Transverse colon (tissue), 4 donors: ENCODE measurements at regions not wholly inside any gene's neighbourhood (a gene's known extent, or its start where the extent isn't known, plus 50 kb on each side); places are given as distances from the start of the nearest gene placed in this dataset.

ENCODE experiments used
- DNase-seq: peaks from one replicate; pipeline ENCODE4 v3.0.0-alpha.2; 2019
- H3K27ac ChIP-seq, 4 donors: fragments of 200-600 bp; sonication (generic); 2 replicates each; pipeline ENCODE4 v1.5.1; 2016 to 2018; ENCODE audit warnings: inconsistent platforms in 4 of 4
- H3K27me3 ChIP-seq: fragments of 200-600 bp; sonication (generic); 2 replicates; pipeline ENCODE4 v1.5.1; 2017; ENCODE audit warnings: inconsistent platforms
- H3K36me3 ChIP-seq, 4 donors: fragments of 200-600 bp; sonication (generic); 2 replicates each; pipeline ENCODE4 v1.5.1; 2017 to 2019; ENCODE audit warnings: inconsistent platforms in 4 of 4
- H3K4me1 ChIP-seq, 4 donors: fragments of 200-600 bp; sonication (generic); 2 replicates each; pipeline ENCODE4 v1.5.1; 2017 to 2020; ENCODE audit warnings: inconsistent platforms in 4 of 4
- H3K4me3 ChIP-seq, 4 donors: fragments of 200-600 bp; sonication (generic); 1 replicate in 1 of 4; 2 replicates in 3 of 4; pipeline versions ENCODE4 v1.5.1 to v1.6.1; 2017 to 2019; ENCODE audit warnings: inconsistent platforms in 4 of 4
- H3K9me3 ChIP-seq, 2 donors: fragments of 200-600 bp; sonication (generic); 2 replicates each; pipeline ENCODE4 v1.5.1; 2017 to 2019; ENCODE audit warnings: inconsistent platforms in 2 of 2
- CTCF ChIP-seq, 5 experiments: fragments of 200-600 bp in 3 of 5; fragments of 450-650 bp in 2 of 5; sonication (generic) in 3 of 5; IDR thresholded peaks; 1 replicate in 2 of 5; 2 replicates in 3 of 5; pipeline ENCODE4 v1.5.1; 2016 to 2017; ENCODE audit warnings: antibody characterized with exemption in 5 of 5, inconsistent platforms in 3 of 5, mild to moderate bottlenecking in 2 of 5, moderate library complexity in 1 of 5
- EP300 ChIP-seq: sonication (generic); formaldehyde crosslinking; IDR thresholded peaks from one replicate; pipeline ENCODE4 v1.6.1; 2017; ENCODE audit warnings: antibody characterized with exemption, low read depth
- POLR2A ChIP-seq: fragments of 450-650 bp; IDR thresholded peaks from one replicate; pipeline ENCODE4 v1.6.1; 2016; ENCODE audit warnings: antibody characterized with exemption, mild to moderate bottlenecking, moderate library complexity
- POLR2AphosphoS5 ChIP-seq, 3 donors: sonication (generic); formaldehyde crosslinking; IDR thresholded peaks; one replicate each; pipeline ENCODE4 v1.6.1; 2016; ENCODE audit warnings: antibody characterized with exemption in 3 of 3
- WGBS, 2 donors: methylation state at CpG; one replicate each; pipeline ENCODE4 v1.1.5; 2018; ENCODE audit warnings: low coverage in 1 of 2; 5-methylcytosine and 5-hydroxymethylcytosine counted together
- in situ Hi-C, 4 donors: fragments of 200-750 bp; cut with MboI; loops; one replicate each; pipeline versions ENCODE4 v1.15.0 to v1.15.1; 2017; ENCODE audit warnings: low sequenced_read_pairs in 3 of 4, low pct_ligation_motif_present in 1 of 4, low pct_unique_long_range_greater_than_20kb in 1 of 4
- intact Hi-C: fragments of 100-400 bp; cut with DNase I; formaldehyde crosslinking; loops from one replicate; pipeline ENCODE4 v1.15.1; 2023; ENCODE audit warnings: low total_unique reads

GRCh38 chr12:81015510-81015909 is 62.4 kb upstream of the ACSS3 start:
- Histone ChIP-seq H3K4me3 (no peak overlapping the region), H3K9me3 (no peaks in the 10 kb centered on the region), H3K27me3 (no peaks in the 10 kb centered on the region), H3K4me1 (no peaks in the 10 kb centered on the region), H3K27ac (no peak overlapping the region), H3K36me3 (no peaks in the 10 kb centered on the region)
- in situ Hi-C loops, result no loop called here
- no peak for DNase-seq
- intact Hi-C loops, result no loop called here
- WGBS, 2 donors, result 70 to 74% methylated on average over 6 of the region's 6 CpGs
- TF ChIP-seq CTCF (IDR thresholded peaks at IDR 0.05) (no peak), POLR2A (no peak)

- TF ChIP-seq EP300, result no peak
- TF ChIP-seq POLR2A, result no peak
- TF ChIP-seq CTCF (IDR thresholded peaks at IDR 0.05), result no peak
- TF ChIP-seq POLR2AphosphoS5 (IDR thresholded peaks at IDR 0.05), result no peak
- Histone ChIP-seq H3K27me3 (no peaks in the 10 kb centered on the region), H3K9me3 (no peaks in the 10 kb centered on the region), H3K27ac (no peak overlapping the region), H3K4me1 (no peaks in the 10 kb centered on the region), H3K36me3 (no peaks in the 10 kb centered on the region), H3K4me3 (no peak overlapping the region)
- intact Hi-C loops (no loop called here), in situ Hi-C loops (no loop called here)
- no peak for DNase-seq
- WGBS, 2 donors, result 53 to 63% methylated on average over 1 of the region's 1 CpG
These were observed 67.2 kb upstream of the ACSS3 start for GRCh38 chr12:81010641-81011040.

- in situ Hi-C loops, result no loop called here
These were observed 67.9 kb upstream of the LIN7A start for GRCh38 chr12:81005606-81006005.

GRCh38 chr12:81000831-81001230 is 63.1 kb upstream of the LIN7A start:
- intact Hi-C loops (no loop called here), in situ Hi-C loops (no loop called here)
- no peak for TF ChIP-seq CTCF (IDR thresholded peaks at IDR 0.05)
- no peak for TF ChIP-seq POLR2A
- TF ChIP-seq EP300, result no peak
- TF ChIP-seq POLR2AphosphoS5 (IDR thresholded peaks at IDR 0.05), result no peak
- Histone ChIP-seq H3K4me1 (no peaks in the 10 kb centered on the region), H3K9me3 (no peaks in the 10 kb centered on the region), H3K27me3 (no peaks in the 10 kb centered on the region), H3K36me3 (no peaks in the 10 kb centered on the region), H3K4me3 (no peak overlapping the region), H3K27ac (no peak overlapping the region)
- DNase-seq, result no peak

More at GRCh38 chr12:81005606-81006005, 67.9 kb upstream of the LIN7A start:
- Histone ChIP-seq H3K4me3 (no peak overlapping the region), H3K27ac (no peak overlapping the region), H3K9me3 (no peaks in the 10 kb centered on the region), H3K36me3 (no peaks in the 10 kb centered on the region), H3K4me1 (no peaks in the 10 kb centered on the region), H3K27me3 (no peaks in the 10 kb centered on the region)
- TF ChIP-seq POLR2AphosphoS5 (IDR thresholded peaks at IDR 0.05) (no peak), CTCF (IDR thresholded peaks at IDR 0.05) (no peak), EP300 (no peak), POLR2A (no peak)
- WGBS, 2 donors, result 80% methylated on average over 1 to 2 of the region's 2 CpGs
- DNase-seq, result no peak
- intact Hi-C loops, result no loop called here
